ENCODE measurements at regions not wholly inside any gene's neighbourhood (a gene's known extent, or its start where the extent isn't known, plus 50 kb on each side); places are given as distances from the start of the nearest gene placed in this dataset.

- no peaks in the 10 kb centered on the region for H3K27me3 ChIP-seq (ENCODE audit: insufficient read depth, low read depth, low read length)
- no peaks in the 10 kb centered on the region for H3F3A ChIP-seq (ENCODE audit: insufficient read depth, low read length, poor library complexity, severe bottlenecking)
- no peaks in the 10 kb centered on the region for H3K9me3 ChIP-seq (ENCODE audit: low read length)
- H3K4me2 ChIP-seq (ENCODE audit: low read length), result no peak overlapping the region
- no peak overlapping the region for H3K27ac ChIP-seq (ENCODE audit: low read length)
- no peaks in the 10 kb centered on the region for H3K9me2 ChIP-seq (ENCODE audit: insufficient read depth, low read length)
- TF ChIP-seq MXI1 (conservative IDR thresholded peaks at IDR 0.05; ENCODE audit: poor library complexity, severe bottlenecking) (no peak), SMC3 (conservative IDR thresholded peaks at IDR 0.05; ENCODE audit: poor library complexity) (no peak), RAD21 (conservative IDR thresholded peaks at IDR 0.05) (no peak), EP300 (conservative IDR thresholded peaks at IDR 0.05; ENCODE audit: poor library complexity, severe bottlenecking) (no peak), POLR2AphosphoS5 (IDR thresholded peaks at IDR 0.05) (no peak), TAF1 (IDR thresholded peaks at IDR 0.05; ENCODE audit: low read depth) (no peak), EZH2 (IDR thresholded peaks at IDR 0.05; ENCODE audit: borderline replicate concordance, insufficient read depth, low read length, poor library complexity, severe bottlenecking) (no peak), REST (IDR thresholded peaks at IDR 0.05; ENCODE audit: borderline replicate concordance) (no peak), CTCF (IDR thresholded peaks at IDR 0.05; ENCODE audit: poor library complexity, severe bottlenecking) (no peak)
- H2AFZ ChIP-seq (ENCODE audit: low read depth, low read length), result no peak overlapping the region
- H3K4me3 ChIP-seq (ENCODE audit: low read length), result no peak overlapping the region
- no peaks in the 10 kb centered on the region for H3K79me2 ChIP-seq (replicated peaks; ENCODE audit: insufficient read depth, low read length)
- no peaks in the 10 kb centered on the region for H4K20me1 ChIP-seq (ENCODE audit: insufficient read depth)
- no peaks in the 10 kb centered on the region for H3K36me3 ChIP-seq (ENCODE audit: insufficient read depth, low read length)
- no peak overlapping the region for H3K9ac ChIP-seq (ENCODE audit: low read length)
These were observed 287.0 kb downstream of the FAM43A start for GRCh38 chr3:194972641-194973040.

- Histone ChIP-seq H3K36me3 (ENCODE audit: insufficient read depth, low read length) (no peaks in the 10 kb centered on the region), H3K4me3 (ENCODE audit: low read length) (no peak overlapping the region), H2AFZ (ENCODE audit: low read depth, low read length) (no peak overlapping the region), H3K9ac (ENCODE audit: low read length) (no peak overlapping the region), H4K20me1 (ENCODE audit: insufficient read depth) (no peaks in the 10 kb centered on the region), H3F3A (ENCODE audit: insufficient read depth, low read length, poor library complexity, severe bottlenecking) (no peaks in the 10 kb centered on the region), H3K4me2 (ENCODE audit: low read length) (no peak overlapping the region), H3K9me3 (ENCODE audit: low read length) (no peaks in the 10 kb centered on the region), H3K79me2 (replicated peaks; ENCODE audit: insufficient read depth, low read length) (no peaks in the 10 kb centered on the region), H3K27ac (ENCODE audit: low read length) (no peak overlapping the region), H3K9me2 (ENCODE audit: insufficient read depth, low read length) (no peaks in the 10 kb centered on the region), H3K27me3 (ENCODE audit: insufficient read depth, low read depth, low read length) (no peaks in the 10 kb centered on the region)
- no peak for TF ChIP-seq CTCF (IDR thresholded peaks at IDR 0.05; ENCODE audit: poor library complexity, severe bottlenecking)
- TF ChIP-seq REST (IDR thresholded peaks at IDR 0.05; ENCODE audit: borderline replicate concordance), result no peak
- no peak for TF ChIP-seq EP300 (conservative IDR thresholded peaks at IDR 0.05; ENCODE audit: poor library complexity, severe bottlenecking)
- TF ChIP-seq MXI1 (conservative IDR thresholded peaks at IDR 0.05; ENCODE audit: poor library complexity, severe bottlenecking), result no peak
- TF ChIP-seq RAD21 (conservative IDR thresholded peaks at IDR 0.05), result no peak
- no peak for TF ChIP-seq SMC3 (conservative IDR thresholded peaks at IDR 0.05; ENCODE audit: poor library complexity)
- no peak for TF ChIP-seq POLR2AphosphoS5 (IDR thresholded peaks at IDR 0.05)
- no peak for TF ChIP-seq TAF1 (IDR thresholded peaks at IDR 0.05; ENCODE audit: low read depth)
- no peak for TF ChIP-seq EZH2 (IDR thresholded peaks at IDR 0.05; ENCODE audit: borderline replicate concordance, insufficient read depth, low read length, poor library complexity, severe bottlenecking)
These were observed 287.8 kb downstream of the FAM43A start for GRCh38 chr3:194973366-194974000.
